Fibroblast of lung (primary cell): ENCODE measurements at regions not wholly inside any gene's neighbourhood (a gene's known extent, or its start where the extent isn't known, plus 50 kb on each side); places are given as distances from the start of the nearest gene placed in this dataset.

ENCODE experiments used
- DNase-seq, 2 donors: peaks; one replicate each; pipeline versions ENCODE4 v3.0.0 to v3.0.0-alpha.2; 2010; ENCODE audit warnings: low read depth in 2 of 2
- H2AFZ ChIP-seq: 2 replicates; pipeline ENCODE4 v1.5.1; 2012; ENCODE audit warnings: low read length, control low read depth, inconsistent platforms
- H3K27ac ChIP-seq: 2 replicates; pipeline ENCODE4 v1.5.1; 2011; ENCODE audit warnings: low read length, control low read depth; ENCODE audit not compliant: insufficient read depth
- H3K27me3 ChIP-seq: 2 replicates; pipeline ENCODE4 v1.5.1; 2011; ENCODE audit warnings: mild to moderate bottlenecking, low read length; ENCODE audit not compliant: control insufficient read depth, insufficient read depth
- H3K36me3 ChIP-seq: 2 replicates; pipeline ENCODE4 v1.5.1; 2011; ENCODE audit warnings: low read length; ENCODE audit not compliant: control insufficient read depth, insufficient read depth
- H3K4me1 ChIP-seq: 2 replicates; pipeline ENCODE4 v1.5.1; 2011; ENCODE audit warnings: low read length; ENCODE audit not compliant: control insufficient read depth, insufficient read depth; ENCODE audit errors: extremely low read depth
- H3K4me2 ChIP-seq: 2 replicates; pipeline ENCODE4 v1.5.1; 2011; ENCODE audit warnings: low read length, control low read depth; ENCODE audit not compliant: insufficient read depth; ENCODE audit errors: extremely low read depth
- H3K4me3 ChIP-seq, 4 experiments: fragments of 200-600 bp in 1 of 4; sonication (generic) in 1 of 4; replicated peaks in 1 of 4; 2 replicates each; pipeline ENCODE4 v1.5.1; 2011 to 2016; ENCODE audit warnings: low read length in 4 of 4, low read depth in 3 of 4, mild to moderate bottlenecking in 3 of 4, control low read depth in 2 of 4, inconsistent platforms in 1 of 4, mixed read lengths in 1 of 4; ENCODE audit not compliant: insufficient read depth in 1 of 4; ENCODE audit errors: control extremely low read depth in 1 of 4
- H3K79me2 ChIP-seq: 2 replicates; pipeline ENCODE4 v1.5.1; 2012; ENCODE audit warnings: mild to moderate bottlenecking, low read length, inconsistent platforms; ENCODE audit not compliant: control insufficient read depth, insufficient read depth
- H3K9ac ChIP-seq: 2 replicates; pipeline ENCODE4 v1.5.1; 2011; ENCODE audit warnings: mild to moderate bottlenecking, low read length, control low read depth; ENCODE audit not compliant: insufficient read depth
- H3K9me3 ChIP-seq: 2 replicates; pipeline ENCODE4 v1.5.1; 2012; ENCODE audit warnings: low read depth, low read length; ENCODE audit not compliant: control insufficient read depth, insufficient read depth
- H4K20me1 ChIP-seq: 2 replicates; pipeline ENCODE4 v1.5.1; 2011; ENCODE audit warnings: low read length; ENCODE audit not compliant: control insufficient read depth, insufficient read depth; ENCODE audit errors: extremely low read depth
- CTCF ChIP-seq, 2 donors: IDR thresholded peaks in 1 of 2; conservative IDR thresholded peaks in 1 of 2; 1 replicate in 1 of 2; 2 replicates in 1 of 2; pipeline ENCODE4 v1.5.1; 2011 to 2012; ENCODE audit warnings: low read length in 2 of 2, control low read depth in 1 of 2, inconsistent platforms in 1 of 2, low read depth in 1 of 2, mild to moderate bottlenecking in 1 of 2
- EZH2 ChIP-seq: IDR thresholded peaks from 2 replicates; pipeline ENCODE4 v1.5.1; 2012; ENCODE audit warnings: low read length, control low read depth, mild to moderate bottlenecking; ENCODE audit errors: missing control alignments

GRCh38 chr13:53343361-53343744 is 314.7 kb downstream of the OLFM4 start:
- DNase-seq: no peak
- no peaks in the 10 kb centered on the region for H4K20me1 ChIP-seq
- no peak overlapping the region for H3K9ac ChIP-seq
- H3K4me1 ChIP-seq: no peaks in the 10 kb centered on the region
- H3K27ac ChIP-seq: no peak overlapping the region
- no peak overlapping the region for H2AFZ ChIP-seq
- no peaks in the 10 kb centered on the region for H3K79me2 ChIP-seq
- H3K4me3 ChIP-seq: no peak overlapping the region
- H3K4me2 ChIP-seq: no peak overlapping the region
- H3K9me3 ChIP-seq: no peaks in the 10 kb centered on the region
- no peaks in the 10 kb centered on the region for H3K36me3 ChIP-seq
- TF ChIP-seq CTCF (conservative IDR thresholded peaks at IDR 0.05 in 1 of 2, IDR thresholded peaks at IDR 0.05 in 1 of 2; ENCODE audit: low read depth in 1 of 2, low read length in 2 of 2): no peak
- TF ChIP-seq EZH2: no peak
- H3K27me3 ChIP-seq: no peaks in the 10 kb centered on the region

GRCh38 chr13:53351021-53351420 is 322.4 kb downstream of the OLFM4 start:
- TF ChIP-seq EZH2: no peak
- TF ChIP-seq CTCF (conservative IDR thresholded peaks at IDR 0.05 in 1 of 2, IDR thresholded peaks at IDR 0.05 in 1 of 2; ENCODE audit: low read depth in 1 of 2, low read length in 2 of 2): no peak
- Histone ChIP-seq H3K27ac (no peak overlapping the region), H3K4me1 (no peaks in the 10 kb centered on the region), H3K36me3 (no peaks in the 10 kb centered on the region), H2AFZ (no peak overlapping the region), H4K20me1 (no peaks in the 10 kb centered on the region), H3K4me2 (no peak overlapping the region), H3K4me3 (no peak overlapping the region), H3K27me3 (no peaks in the 10 kb centered on the region), H3K9ac (no peak overlapping the region), H3K79me2 (no peaks in the 10 kb centered on the region), H3K9me3 (no peaks in the 10 kb centered on the region)
- DNase-seq: no peak

GRCh38 chr13:53357582-53357981 is 329.0 kb downstream of the OLFM4 start:
- no peak for TF ChIP-seq CTCF (conservative IDR thresholded peaks at IDR 0.05 in 1 of 2, IDR thresholded peaks at IDR 0.05 in 1 of 2; ENCODE audit: low read depth in 1 of 2, low read length in 2 of 2)
- TF ChIP-seq EZH2: no peak
- Histone ChIP-seq H3K27me3 (no peaks in the 10 kb centered on the region), H3K9ac (no peak overlapping the region), H3K9me3 (no peaks in the 10 kb centered on the region), H2AFZ (no peak overlapping the region), H3K4me1 (no peaks in the 10 kb centered on the region), H3K4me2 (no peak overlapping the region), H3K27ac (no peak overlapping the region), H4K20me1 (no peaks in the 10 kb centered on the region), H3K79me2 (no peaks in the 10 kb centered on the region), H3K36me3 (no peaks in the 10 kb centered on the region), H3K4me3 (no peak overlapping the region)
- DNase-seq: no peak
